Muscle of leg (tissue), 3 donors: ENCODE measurements at regions not wholly inside any gene's neighbourhood (a gene's known extent, or its start where the extent isn't known, plus 50 kb on each side); places are given as distances from the start of the nearest gene placed in this dataset.

Source experiments
- DNase-seq: peaks from one replicate; pipeline ENCODE4 v3.0.0; 2013
- H3K27ac ChIP-seq: one replicate; pipeline ENCODE4 v1.5.1; 2013; ENCODE audit warnings: mild to moderate bottlenecking, low read length, control low read depth
- H3K27me3 ChIP-seq: one replicate; pipeline ENCODE4 v1.6.1; 2013; ENCODE audit warnings: low read length; ENCODE audit not compliant: control insufficient read depth, insufficient read depth
- H3K36me3 ChIP-seq: one replicate; pipeline ENCODE4 v1.6.1; 2013; ENCODE audit warnings: low read length; ENCODE audit not compliant: control insufficient read depth, insufficient read depth
- H3K4me1 ChIP-seq: one replicate; pipeline ENCODE4 v1.6.1; 2013; ENCODE audit warnings: low read length; ENCODE audit not compliant: control insufficient read depth, insufficient read depth
- H3K4me3 ChIP-seq: one replicate; pipeline ENCODE4 v1.5.1; 2013; ENCODE audit warnings: low read length, control low read depth
- H3K9me3 ChIP-seq: replicated peaks from 2 replicates; pipeline ENCODE4 v1.6.1; 2013; ENCODE audit warnings: low read depth, low read length; ENCODE audit not compliant: control insufficient read depth
- whole genome bisulfite sequencing: methylation state at CpG from one replicate; pipeline ENCODE4 v1.1.5; 2013; ENCODE audit warnings: missing lambda C conversion rate; ENCODE audit not compliant: insufficient coverage; 5-methylcytosine and 5-hydroxymethylcytosine counted together

- WGBS = 80% methylated on average over 10 of the region's 11 CpGs
- no peak for DNase-seq
- H3K27me3 ChIP-seq = peaks cover 15% of the 10 kb centered on the region
Observed at GRCh38 chr2:71790226-71791060, 337.1 kb downstream of the DYSF start.

GRCh38 chr2:71789556-71790204 lies 336.3 kb downstream of the DYSF start:
- Histone ChIP-seq H3K36me3 (no peaks in the 10 kb centered on the region), H3K27me3 (peaks cover 15% of the 10 kb centered on the region), H3K27ac (no peak overlapping the region), H3K4me3 (no peak overlapping the region), H3K9me3 (no peaks in the 10 kb centered on the region), H3K4me1 (peaks cover 21% of the 10 kb centered on the region)
- 98% methylated on average over 5 of the region's 14 CpGs for WGBS
- DNase-seq = no peak

More at GRCh38 chr2:71790226-71791060, 337.1 kb downstream of the DYSF start:
- no peak overlapping the region for H3K4me3 ChIP-seq
- H3K27ac ChIP-seq = no peak overlapping the region
- peaks cover 14% of the 10 kb centered on the region for H3K4me1 ChIP-seq
- H3K9me3 ChIP-seq = no peaks in the 10 kb centered on the region
- no peaks in the 10 kb centered on the region for H3K36me3 ChIP-seq

GRCh38 chr2:71788601-71789240 lies 335.4 kb downstream of the DYSF start:
- no peak overlapping the region for H3K4me3 ChIP-seq
- no peaks in the 10 kb centered on the region for H3K9me3 ChIP-seq
- peaks cover 12% of the 10 kb centered on the region for H3K27me3 ChIP-seq
- peaks cover 16% of the 10 kb centered on the region for H3K4me1 ChIP-seq
- WGBS = 75% methylated on average over 8 of the region's 9 CpGs
- H3K36me3 ChIP-seq = no peaks in the 10 kb centered on the region
- no peak for DNase-seq
- H3K27ac ChIP-seq = no peak overlapping the region

GRCh38 chr2:71788186-71788525 lies 334.8 kb downstream of the DYSF start:
- Histone ChIP-seq H3K4me3 (no peak overlapping the region), H3K27me3 (peaks cover 12% of the 10 kb centered on the region), H3K4me1 (peaks cover 16% of the 10 kb centered on the region), H3K27ac (no peak overlapping the region), H3K36me3 (no peaks in the 10 kb centered on the region), H3K9me3 (no peaks in the 10 kb centered on the region)
- 68% methylated on average over 6 of the region's 7 CpGs for WGBS
- DNase-seq = no peak

GRCh38 chr2:71787476-71788185 lies 334.3 kb downstream of the DYSF start:
- Histone ChIP-seq H3K27me3 (peaks cover 12% of the 10 kb centered on the region), H3K9me3 (no peaks in the 10 kb centered on the region), H3K4me1 (peaks cover 16% of the 10 kb centered on the region), H3K4me3 (no peak overlapping the region), H3K36me3 (no peaks in the 10 kb centered on the region), H3K27ac (no peak overlapping the region)
- DNase-seq = no peak
- WGBS = no CpG with 5 or more reads among the region's 3 CpGs

GRCh38 chr2:71787108-71787415 lies 333.7 kb downstream of the DYSF start:
- 82% methylated on average over 3 of the region's 4 CpGs for WGBS
- Histone ChIP-seq H3K27me3 (peaks cover 11% of the 10 kb centered on the region), H3K4me3 (no peak overlapping the region), H3K36me3 (no peaks in the 10 kb centered on the region), H3K27ac (no peak overlapping the region), H3K9me3 (no peaks in the 10 kb centered on the region), H3K4me1 (peaks cover 16% of the 10 kb centered on the region)
- no peak for DNase-seq

GRCh38 chr2:71786291-71787107 lies 333.1 kb downstream of the DYSF start:
- DNase-seq = no peak
- Histone ChIP-seq H3K4me1 (peaks cover 16% of the 10 kb centered on the region), H3K4me3 (no peak overlapping the region), H3K9me3 (no peaks in the 10 kb centered on the region), H3K36me3 (no peaks in the 10 kb centered on the region), H3K27me3 (peaks cover 10% of the 10 kb centered on the region), H3K27ac (no peak overlapping the region)
- WGBS = 79% methylated on average over 17 of the region's 17 CpGs

- H3K36me3 ChIP-seq = no peaks in the 10 kb centered on the region
- H3K27ac ChIP-seq = no peak overlapping the region
- 27% methylated on average over 8 of the region's 23 CpGs for WGBS
- DNase-seq = no peak
- no peak overlapping the region for H3K4me3 ChIP-seq
- no peaks in the 10 kb centered on the region for H3K9me3 ChIP-seq
- H3K27me3 ChIP-seq = peaks cover 10% of the 10 kb centered on the region
- H3K4me1 ChIP-seq = peaks cover 14% of the 10 kb centered on the region
Observed at GRCh38 chr2:71785516-71785981, 332.2 kb downstream of the DYSF start.

GRCh38 chr2:71784734-71785511 lies 331.6 kb downstream of the DYSF start:
- H3K4me3 ChIP-seq = no peak overlapping the region
- H3K27ac ChIP-seq = no peak overlapping the region
- peaks cover 10% of the 10 kb centered on the region for H3K27me3 ChIP-seq
- peaks cover 14% of the 10 kb centered on the region for H3K4me1 ChIP-seq
- no peaks in the 10 kb centered on the region for H3K36me3 ChIP-seq
- no CpG with 5 or more reads among the region's 8 CpGs for WGBS
- H3K9me3 ChIP-seq = no peaks in the 10 kb centered on the region
- DNase-seq = no peak
